SK-N-SH treated with all-trans-retinoic acid at 6 μM for 48 hours (cell line): ENCODE measurements at regions not wholly inside any gene's neighbourhood (a gene's known extent, or its start where the extent isn't known, plus 50 kb on each side); places are given as distances from the start of the nearest gene placed in this dataset.

Experiments used
- ARNTL ChIP-seq: fragments of 450-650 bp; formaldehyde crosslinking; IDR thresholded peaks from 2 replicates; pipeline ENCODE4 v1.5.0; 2020; ENCODE audit warnings: low read depth, mild to moderate bottlenecking, moderate library complexity, borderline replicate concordance
- BACH2 ChIP-seq: fragments of 250-450 bp; sonication (Bioruptor Pico); IDR thresholded peaks from 2 replicates; pipeline ENCODE4 v1.9.0; 2021; ENCODE audit warnings: mild to moderate bottlenecking, borderline replicate concordance
- ISL1 ChIP-seq: fragments of 250-450 bp; sonication (Bioruptor Pico); IDR thresholded peaks from 2 replicates; pipeline ENCODE4 v2.1.2; 2022; ENCODE audit warnings: mild to moderate bottlenecking, moderate library complexity
- PATZ1 ChIP-seq: fragments of 250-450 bp; sonication (Bioruptor Pico); IDR thresholded peaks from 2 replicates; pipeline ENCODE4 v1.8.0; 2020; ENCODE audit warnings: mild to moderate bottlenecking, moderate library complexity, borderline replicate concordance
- POU6F1 ChIP-seq: fragments of 250-450 bp; sonication (Bioruptor Pico); IDR thresholded peaks from 2 replicates; pipeline ENCODE4 v1.8.0; 2021; ENCODE audit warnings: low read depth, mild to moderate bottlenecking, moderate library complexity, borderline replicate concordance
- ZC3H10 ChIP-seq: fragments of 250-450 bp; sonication (Bioruptor Pico); IDR thresholded peaks from 2 replicates; pipeline ENCODE4 v1.5.1; 2021; ENCODE audit warnings: mild to moderate bottlenecking, moderate library complexity
- ZFP3 ChIP-seq: fragments of 250-450 bp; sonication (Bioruptor Pico); IDR thresholded peaks from 2 replicates; pipeline ENCODE4 v1.5.0; 2020; ENCODE audit warnings: mild to moderate bottlenecking, moderate library complexity
- ZNF8 ChIP-seq: fragments of 450-650 bp; formaldehyde crosslinking; IDR thresholded peaks from 2 replicates; pipeline ENCODE4 v1.5.0; 2020; ENCODE audit warnings: mild to moderate bottlenecking, moderate library complexity

GRCh38 chr2:19003554-19003953 lies 354.9 kb downstream of the OSR1 start:
- TF ChIP-seq ZFP3, result no peak
- no peak for TF ChIP-seq BACH2 (CRISPR knock-in tag)
- peak; percentile 72 for TF ChIP-seq ISL1 (CRISPR knock-in tag)
- TF ChIP-seq POU6F1 (CRISPR knock-in tag), result no peak
- TF ChIP-seq ARNTL, result no peak
- TF ChIP-seq ZC3H10 (CRISPR knock-in tag), result no peak
- TF ChIP-seq ZNF8, result no peak
- no peak for TF ChIP-seq PATZ1 (CRISPR knock-in tag)
